H1 (cell line): ENCODE measurements at regions not wholly inside any gene's neighbourhood (a gene's known extent, or its start where the extent isn't known, plus 50 kb on each side); places are given as distances from the start of the nearest gene placed in this dataset.

Experiments
- E2F6 ChIP-seq: IDR thresholded peaks from 2 replicates; pipeline ENCODE4 v1.6.1; 2012; ENCODE audit warnings: inconsistent platforms
- HDAC2 ChIP-seq, 2 experiments: fragments of 300-600 bp in 1 of 2; sonication (generic) in 1 of 2; IDR thresholded peaks; 2 replicates each; pipeline ENCODE4 v1.6.1; 2011 to 2012; ENCODE audit warnings: low read depth in 2 of 2, low read length in 2 of 2, mild to moderate bottlenecking in 2 of 2, moderate library complexity in 2 of 2, borderline replicate concordance in 1 of 2, inconsistent platforms in 1 of 2
- KDM1A ChIP-seq: fragments of 200-600, 300-600 bp; sonication (generic); IDR thresholded peaks from 2 replicates; pipeline ENCODE4 v1.7.1; 2016; ENCODE audit warnings: mild to moderate bottlenecking, low read length, borderline replicate concordance
- PHF8 ChIP-seq: fragments of 200-600 bp; sonication (generic); conservative IDR thresholded peaks from 2 replicates; pipeline ENCODE4 v1.7.1; 2012; ENCODE audit warnings: low read depth, mild to moderate bottlenecking, inconsistent platforms, low read length, moderate library complexity
- POLR2AphosphoS5 ChIP-seq: IDR thresholded peaks from 2 replicates; pipeline ENCODE4 v1.6.1; 2011; ENCODE audit warnings: low read depth, low read length
- USF2 ChIP-seq: IDR thresholded peaks from 2 replicates; pipeline ENCODE4 v1.6.1; 2011; ENCODE audit warnings: low read length, improper control_type of control experiment

- TF ChIP-seq HDAC2 (IDR thresholded peaks at IDR 0.05; ENCODE audit: borderline replicate concordance in 1 of 2, low read depth in 2 of 2, low read length in 2 of 2) (no peak), USF2 (no peak), KDM1A (no peak), E2F6 (no peak), POLR2AphosphoS5 (no peak), PHF8 (no peak)
Measured at GRCh38 chr1:37147392-37147831, 113.1 kb upstream of the GRIK3 start (continued).
